Sigmoid colon (tissue), 6 donors: ENCODE measurements at regions not wholly inside any gene's neighbourhood (a gene's known extent, or its start where the extent isn't known, plus 50 kb on each side); places are given as distances from the start of the nearest gene placed in this dataset.

ENCODE experiments used
- DNase-seq: peaks from one replicate; pipeline ENCODE4 v3.0.0-alpha.2; 2019
- H3K27ac ChIP-seq, 4 donors: fragments of 200-600 bp; sonication (generic); one replicate each; pipeline ENCODE4 v1.5.1; 2016 to 2019; ENCODE audit warnings: mild to moderate bottlenecking in 1 of 4
- H3K27me3 ChIP-seq, 3 donors: fragments of 200-600 bp; sonication (generic); one replicate each; pipeline ENCODE4 v1.5.1; 2019; ENCODE audit warnings: mild to moderate bottlenecking in 1 of 3
- H3K36me3 ChIP-seq, 4 donors: fragments of 200-600 bp; sonication (generic); one replicate each; pipeline ENCODE4 v1.5.1; 2016 to 2019
- H3K4me1 ChIP-seq, 4 donors: fragments of 200-600 bp; sonication (generic); one replicate each; pipeline ENCODE4 v1.5.1; 2017 to 2019
- H3K4me3 ChIP-seq, 4 donors: fragments of 200-600 bp; sonication (generic); one replicate each; pipeline ENCODE4 v1.5.1; 2017 to 2019; ENCODE audit warnings: mild to moderate bottlenecking in 2 of 4, moderate library complexity in 1 of 4
- H3K9me3 ChIP-seq, 4 donors: fragments of 200-600 bp in 3 of 4; sonication (generic) in 3 of 4; one replicate each; pipeline versions ENCODE4 v1.5.1 to v1.6.1; 2013 to 2019
- CTCF ChIP-seq, 4 experiments: fragments of 450-650 bp in 3 of 4; fragments of 200-600 bp in 1 of 4; IDR thresholded peaks; one replicate each; pipeline ENCODE4 v1.5.1; 2016 to 2019; ENCODE audit warnings: antibody characterized with exemption in 4 of 4, mild to moderate bottlenecking in 3 of 4, moderate library complexity in 2 of 4
- EP300 ChIP-seq, 4 donors: sonication (generic); formaldehyde crosslinking; IDR thresholded peaks; one replicate each; pipeline ENCODE4 v1.6.1; 2017; ENCODE audit warnings: antibody characterized with exemption in 4 of 4
- POLR2A ChIP-seq, 2 donors: fragments of 450-650 bp; IDR thresholded peaks; one replicate each; pipeline ENCODE4 v1.6.1; 2016; ENCODE audit warnings: antibody characterized with exemption in 2 of 2, mild to moderate bottlenecking in 2 of 2, moderate library complexity in 2 of 2
- POLR2AphosphoS5 ChIP-seq, 4 donors: sonication (generic); formaldehyde crosslinking; IDR thresholded peaks; one replicate each; pipeline ENCODE4 v1.6.1; 2017; ENCODE audit warnings: antibody characterized with exemption in 4 of 4
- WGBS, 2 donors: extraction: QIAGEN DNeasy Blood & Tissue Kit; methylation state at CpG; one replicate each; pipeline ENCODE4 v1.1.7; 2013; 5-methylcytosine and 5-hydroxymethylcytosine counted together
- intact Hi-C: fragments of 100-400 bp; cut with DNase I; formaldehyde crosslinking; loops from one replicate; pipeline ENCODE4 v1.15.1; 2023
- donor health status: healthy with polysubstance abuse.
- donor health status: healthy.

- no peak for TF ChIP-seq CTCF (IDR thresholded peaks at IDR 0.05)
- no peak for TF ChIP-seq EP300 (IDR thresholded peaks at IDR 0.05)
- TF ChIP-seq POLR2AphosphoS5 (IDR thresholded peaks at IDR 0.05) = no peak
- TF ChIP-seq POLR2A (IDR thresholded peaks at IDR 0.05) = no peak
- H3K9me3 ChIP-seq = no peaks in the 10 kb centered on the region
- H3K27me3 ChIP-seq = no peaks in the 10 kb centered on the region
- H3K27ac ChIP-seq = no peak overlapping the region
- no peak for DNase-seq
- intact Hi-C loops = no loop called here
- H3K4me3 ChIP-seq = no peak overlapping the region
- no peaks in the 10 kb centered on the region for H3K36me3 ChIP-seq
- WGBS, 2 donors = 85 to 87% methylated on average over 1 of the region's 1 CpG
- H3K4me1 ChIP-seq = peaks cover 0 to 29% (median 11%) of the 10 kb centered on the region in 4 donors
Observed at GRCh38 chr2:66242099-66242789, 192.7 kb upstream of the MEIS1 start.

GRCh38 chr2:66240286-66240685 lies 194.6 kb upstream of the MEIS1 start:
- peak overlapping the region in 2 of 4 donors; percentile 50 to 56 for H3K27ac ChIP-seq
- H3K9me3 ChIP-seq = no peaks in the 10 kb centered on the region
- no peaks in the 10 kb centered on the region for H3K36me3 ChIP-seq
- TF ChIP-seq EP300 (IDR thresholded peaks at IDR 0.05) (peak in 2 of 4 donors; percentile 54 to 61), POLR2AphosphoS5 (IDR thresholded peaks at IDR 0.05) (peak; percentile 26 to 65 (median 52)), CTCF (IDR thresholded peaks at IDR 0.05) (no peak), POLR2A (IDR thresholded peaks at IDR 0.05) (no peak)
- no peaks in the 10 kb centered on the region for H3K27me3 ChIP-seq
- 56 to 57% methylated on average over 3 of the region's 3 CpGs for WGBS, 2 donors
- H3K4me3 ChIP-seq = no peak overlapping the region
- peaks cover 0 to 29% (median 11%) of the 10 kb centered on the region in 4 donors for H3K4me1 ChIP-seq
- peak; percentile 68 for DNase-seq
- intact Hi-C loops = no loop called here

- Histone ChIP-seq H3K9me3 (no peaks in the 10 kb centered on the region), H3K36me3 (no peaks in the 10 kb centered on the region), H3K4me1 (peaks cover 0 to 29% (median 11%) of the 10 kb centered on the region in 4 donors), H3K27ac (peak overlapping the region in 2 of 4 donors; percentile 50 to 56), H3K27me3 (no peaks in the 10 kb centered on the region), H3K4me3 (no peak overlapping the region)
- WGBS, 2 donors = 66 to 72% methylated on average over 7 of the region's 7 CpGs
- peak; percentile 84 for DNase-seq
- intact Hi-C loops = no loop called here
- no peak for TF ChIP-seq CTCF (IDR thresholded peaks at IDR 0.05)
- no peak for TF ChIP-seq POLR2AphosphoS5 (IDR thresholded peaks at IDR 0.05)
- no peak for TF ChIP-seq EP300 (IDR thresholded peaks at IDR 0.05)
- TF ChIP-seq POLR2A (IDR thresholded peaks at IDR 0.05) = no peak
Observed at GRCh38 chr2:66239655-66240054, 195.3 kb upstream of the MEIS1 start.

- intact Hi-C loops = no loop called here
- WGBS, 2 donors = 81 to 88% methylated on average over 6 of the region's 6 CpGs
- no peak for DNase-seq
- Histone ChIP-seq H3K4me3 (no peak overlapping the region), H3K9me3 (no peaks in the 10 kb centered on the region), H3K36me3 (no peaks in the 10 kb centered on the region), H3K27me3 (no peaks in the 10 kb centered on the region), H3K27ac (no peak overlapping the region), H3K4me1 (peaks cover 0 to 29% (median 11%) of the 10 kb centered on the region in 4 donors)
- TF ChIP-seq POLR2A (IDR thresholded peaks at IDR 0.05) (no peak), CTCF (IDR thresholded peaks at IDR 0.05) (no peak), POLR2AphosphoS5 (IDR thresholded peaks at IDR 0.05) (no peak), EP300 (IDR thresholded peaks at IDR 0.05) (no peak)
Observed at GRCh38 chr2:66237803-66238379, 197.0 kb upstream of the MEIS1 start.
